GM23338 (cell line): ENCODE measurements at regions not wholly inside any gene's neighbourhood (a gene's known extent, or its start where the extent isn't known, plus 50 kb on each side); places are given as distances from the start of the nearest gene placed in this dataset.

Source experiments
- ATAC-seq: fragments of 200-7000 bp; cut with Tn5 transposase; 3 replicates; pipeline ENCODE4 v1.9.1; 2020
- DNase-seq: peaks from one replicate; pipeline ENCODE4 v3.0.0-alpha.2; 2015; ENCODE audit warnings: low spot score
- H2AFZ ChIP-seq: fragments of 200-600 bp; sonication (generic); 2 replicates; pipeline ENCODE4 v1.8.0; 2016; ENCODE audit warnings: antibody characterized with exemption, mild to moderate bottlenecking, moderate library complexity
- H3F3A ChIP-seq: fragments of 200-600 bp; sonication (generic); replicated peaks from 2 replicates; pipeline ENCODE4 v1.8.0; 2017; ENCODE audit warnings: antibody characterized with exemption, mixed run types, low read depth
- H3K27ac ChIP-seq: fragments of 200-600 bp; sonication (generic); 2 replicates; pipeline ENCODE4 v1.6.1; 2016; ENCODE audit warnings: low read depth
- H3K27me3 ChIP-seq: fragments of 200-600 bp; sonication (generic); 2 replicates; pipeline ENCODE4 v1.8.0; 2016; ENCODE audit warnings: mild to moderate bottlenecking, mixed run types, moderate library complexity; ENCODE audit not compliant: insufficient read depth
- H3K36me3 ChIP-seq: fragments of 200-600 bp; sonication (generic); 2 replicates; pipeline ENCODE4 v1.8.0; 2016; ENCODE audit warnings: mild to moderate bottlenecking; ENCODE audit not compliant: insufficient read depth
- H3K4me1 ChIP-seq: fragments of 200-600 bp; sonication (generic); 2 replicates; pipeline ENCODE4 v1.8.0; 2016; ENCODE audit warnings: mild to moderate bottlenecking, moderate library complexity; ENCODE audit not compliant: insufficient read depth
- H3K4me2 ChIP-seq: fragments of 200-600 bp; sonication (generic); 2 replicates; pipeline ENCODE4 v1.7.1; 2017; ENCODE audit warnings: mixed run types
- H3K4me3 ChIP-seq: fragments of 200-600 bp; sonication (generic); 2 replicates; pipeline ENCODE4 v1.6.1; 2016; ENCODE audit warnings: mixed run types
- H3K79me2 ChIP-seq: fragments of 200-600 bp; sonication (generic); replicated peaks from 2 replicates; pipeline ENCODE4 v1.8.0; 2017; ENCODE audit warnings: mild to moderate bottlenecking; ENCODE audit not compliant: insufficient read depth
- H3K9me2 ChIP-seq: fragments of 200-600 bp; sonication (generic); 2 replicates; pipeline ENCODE4 v1.8.0; 2017; ENCODE audit not compliant: insufficient read depth
- H4K20me1 ChIP-seq: fragments of 200-600 bp; sonication (generic); replicated peaks from 2 replicates; pipeline ENCODE4 v1.8.0; 2017; ENCODE audit warnings: mild to moderate bottlenecking; ENCODE audit not compliant: insufficient read depth
- H3K27ac Mint-ChIP-seq: 2 replicates; pipeline ENCODE4 v1.8.0; 2020; ENCODE audit warnings: inconsistent platforms, mild to moderate bottlenecking, moderate library complexity, mixed read lengths
- H3K27me3 Mint-ChIP-seq: 3 replicates; pipeline ENCODE4 v1.8.0; 2022; ENCODE audit warnings: low read depth, mild to moderate bottlenecking, moderate library complexity, mixed read lengths, inconsistent platforms; ENCODE audit not compliant: insufficient read depth, poor library complexity
- H3K36me3 Mint-ChIP-seq: 3 replicates; pipeline ENCODE4 v1.8.0; 2021; ENCODE audit warnings: low read depth, mild to moderate bottlenecking, inconsistent platforms, moderate library complexity, mixed read lengths
- H3K4me1 Mint-ChIP-seq: 3 replicates; pipeline ENCODE4 v1.8.0; 2020; ENCODE audit warnings: mild to moderate bottlenecking, inconsistent platforms, mixed read lengths
- H3K4me3 Mint-ChIP-seq: 3 replicates; pipeline ENCODE4 v1.8.0; 2021; ENCODE audit warnings: moderate library complexity, mild to moderate bottlenecking, inconsistent platforms, mixed read lengths
- H3K9me3 Mint-ChIP-seq: 3 replicates; pipeline ENCODE4 v1.8.0; 2020; ENCODE audit warnings: moderate library complexity, mild to moderate bottlenecking, inconsistent platforms, mixed read lengths
- CREB1 ChIP-seq: fragments of 250-450 bp; sonication (Bioruptor Pico); IDR thresholded peaks from 2 replicates; pipeline ENCODE4 v1.5.0; 2020; ENCODE audit warnings: low read depth, mild to moderate bottlenecking, moderate library complexity
- CTCF ChIP-seq, 2 experiments: fragments of 200-600 bp in 1 of 2; sonication (generic) in 1 of 2; conservative IDR thresholded peaks; 2 replicates each; pipeline versions ENCODE4 v1.5.1 to v1.6.1; 2016 to 2017; ENCODE audit warnings: antibody characterized with exemption in 2 of 2, low read depth in 2 of 2, mild to moderate bottlenecking in 2 of 2, moderate library complexity in 1 of 2
- JUNB ChIP-seq: IDR thresholded peaks from one replicate; pipeline ENCODE4 v1.6.1; 2016; ENCODE audit warnings: antibody characterized with exemption; ENCODE audit not compliant: unreplicated experiment
- POLR2AphosphoS5 ChIP-seq: IDR thresholded peaks from 2 replicates; pipeline ENCODE4 v1.6.1; 2016; ENCODE audit warnings: antibody characterized with exemption, low read depth
- ZNF114 ChIP-seq: fragments of 250-450 bp; sonication (Bioruptor Pico); IDR thresholded peaks from 2 replicates; pipeline ENCODE4 v1.5.0; 2020; ENCODE audit warnings: mild to moderate bottlenecking, moderate library complexity
- ZNF462 ChIP-seq: fragments of 250-450 bp; sonication (Bioruptor Pico); IDR thresholded peaks from 2 replicates; pipeline ENCODE4 v1.5.0; 2020; ENCODE audit warnings: mild to moderate bottlenecking, moderate library complexity

GRCh38 chr6:153618371-153619322, 420.4 kb upstream of the OPRM1 start:
- no peaks in the 10 kb centered on the region for H3K36me3 Mint-ChIP-seq
- no peak for DNase-seq
- peaks cover 2% of the 10 kb centered on the region for H3K27me3 Mint-ChIP-seq
- H3K27me3 ChIP-seq, result no peaks in the 10 kb centered on the region
- no peak overlapping the region for H2AFZ ChIP-seq
- no peak overlapping the region for H3K4me2 ChIP-seq
- no peaks in the 10 kb centered on the region for H4K20me1 ChIP-seq
- H3K27ac ChIP-seq, result no peak overlapping the region
- H3K9me2 ChIP-seq, result no peaks in the 10 kb centered on the region
- no peak overlapping the region for H3K4me3 Mint-ChIP-seq
- TF ChIP-seq CTCF (conservative IDR thresholded peaks at IDR 0.05; ENCODE audit: low read depth in 2 of 2) (no peak), JUNB (no peak), POLR2AphosphoS5 (no peak), ZNF114 (CRISPR knock-in tag) (no peak)
- no peaks in the 10 kb centered on the region for H3K9me3 Mint-ChIP-seq
- no peaks in the 10 kb centered on the region; the same call in 1 of the 3 replicates for H3K4me1 Mint-ChIP-seq
- no peaks in the 10 kb centered on the region for H3K36me3 ChIP-seq
- 0 out of 2 replicates have a peak, but pooled peaks cover 5% of the 10 kb centered on the region for H3K4me1 ChIP-seq
- no peak overlapping the region for H3K4me3 ChIP-seq
- no peaks in the 10 kb centered on the region for H3K79me2 ChIP-seq
- no peak overlapping the region for H3K27ac Mint-ChIP-seq
- ATAC-seq, result no peak
- H3F3A ChIP-seq, result no peaks in the 10 kb centered on the region

GRCh38 chr6:153616506-153616905, 422.5 kb upstream of the OPRM1 start:
- H3K4me3 Mint-ChIP-seq, result no peak overlapping the region
- H3K27me3 ChIP-seq, result no peaks in the 10 kb centered on the region
- DNase-seq (peak; percentile 54), ATAC-seq (peak; percentile 94)
- no peaks in the 10 kb centered on the region for H4K20me1 ChIP-seq
- no peak overlapping the region; the same call in 1 of the 2 replicates for H3K27ac Mint-ChIP-seq
- H3K36me3 Mint-ChIP-seq, result no peaks in the 10 kb centered on the region
- H3K36me3 ChIP-seq, result no peaks in the 10 kb centered on the region
- peaks cover 2% of the 10 kb centered on the region for H3K27me3 Mint-ChIP-seq
- H3K79me2 ChIP-seq, result no peaks in the 10 kb centered on the region
- H3K4me2 ChIP-seq, result 0 out of 2 replicates have a peak overlapping the region, but pooled peaks have one; percentile 3
- no peak overlapping the region for H3K27ac ChIP-seq
- no peaks in the 10 kb centered on the region for H3K9me2 ChIP-seq
- TF ChIP-seq JUNB (no peak), CREB1 (CRISPR knock-in tag) (no peak), POLR2AphosphoS5 (no peak), ZNF462 (CRISPR knock-in tag) (peak; percentile 63; the same call in 1 of the 2 replicates)
- no peaks in the 10 kb centered on the region for H3F3A ChIP-seq
- H3K4me1 Mint-ChIP-seq, result no peaks in the 10 kb centered on the region; the same call in 1 of the 3 replicates
- no peak overlapping the region for H2AFZ ChIP-seq
- H3K4me3 ChIP-seq, result no peak overlapping the region
- 0 out of 2 replicates have a peak, but pooled peaks cover 5% of the 10 kb centered on the region for H3K4me1 ChIP-seq
- no peaks in the 10 kb centered on the region for H3K9me3 Mint-ChIP-seq
